ENCODE measurements at regions not wholly inside any gene's neighbourhood (a gene's known extent, or its start where the extent isn't known, plus 50 kb on each side); places are given as distances from the start of the nearest gene placed in this dataset.

DNA sequence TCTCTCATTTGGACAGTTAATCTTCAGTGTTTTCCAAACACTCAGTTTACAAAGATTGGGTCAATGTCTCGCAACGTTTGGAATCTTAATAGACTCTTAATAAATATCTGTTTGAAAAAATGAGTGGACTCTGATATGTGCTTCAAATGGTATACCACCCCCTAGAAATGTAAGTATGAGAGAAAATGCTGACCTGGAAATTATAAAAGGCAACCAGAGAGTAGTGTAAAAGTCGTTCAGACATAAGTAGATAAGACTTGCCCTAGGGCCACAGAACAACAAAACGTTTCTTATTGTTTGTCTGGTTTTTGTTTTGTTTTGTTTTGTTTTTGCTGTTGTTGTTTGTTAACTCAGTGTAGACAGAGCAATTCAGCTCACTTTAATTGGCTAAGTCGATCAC is 97.4 kb upstream of the SPTLC3 start:
- Histone ChIP-seq H3K27ac (no peak overlapping the region), H3K4me3 (no peak overlapping the region), H3K36me3 (no peaks in the 10 kb centered on the region), H3K27me3 (no peaks in the 10 kb centered on the region), H3K4me1 (no peaks in the 10 kb centered on the region), H3K9me3 (no peaks in the 10 kb centered on the region)
- intact Hi-C loops (cut with DNase I), result no loop called here
- no peak for TF ChIP-seq POLR2A (IDR thresholded peaks at IDR 0.05)
- TF ChIP-seq, protein P1, sequence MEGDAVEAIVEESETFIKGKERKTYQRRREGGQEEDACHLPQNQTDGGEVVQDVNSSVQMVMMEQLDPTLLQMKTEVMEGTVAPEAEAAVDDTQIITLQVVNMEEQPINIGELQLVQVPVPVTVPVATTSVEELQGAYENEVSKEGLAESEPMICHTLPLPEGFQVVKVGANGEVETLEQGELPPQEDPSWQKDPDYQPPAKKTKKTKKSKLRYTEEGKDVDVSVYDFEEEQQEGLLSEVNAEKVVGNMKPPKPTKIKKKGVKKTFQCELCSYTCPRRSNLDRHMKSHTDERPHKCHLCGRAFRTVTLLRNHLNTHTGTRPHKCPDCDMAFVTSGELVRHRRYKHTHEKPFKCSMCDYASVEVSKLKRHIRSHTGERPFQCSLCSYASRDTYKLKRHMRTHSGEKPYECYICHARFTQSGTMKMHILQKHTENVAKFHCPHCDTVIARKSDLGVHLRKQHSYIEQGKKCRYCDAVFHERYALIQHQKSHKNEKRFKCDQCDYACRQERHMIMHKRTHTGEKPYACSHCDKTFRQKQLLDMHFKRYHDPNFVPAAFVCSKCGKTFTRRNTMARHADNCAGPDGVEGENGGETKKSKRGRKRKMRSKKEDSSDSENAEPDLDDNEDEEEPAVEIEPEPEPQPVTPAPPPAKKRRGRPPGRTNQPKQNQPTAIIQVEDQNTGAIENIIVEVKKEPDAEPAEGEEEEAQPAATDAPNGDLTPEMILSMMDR (IDR thresholded peaks at IDR 0.05), result no peak
- 48 to 62% methylated on average over 5 of the region's 5 CpGs for WGBS, 2 donors
- DNase-seq, result no peak

DNA sequence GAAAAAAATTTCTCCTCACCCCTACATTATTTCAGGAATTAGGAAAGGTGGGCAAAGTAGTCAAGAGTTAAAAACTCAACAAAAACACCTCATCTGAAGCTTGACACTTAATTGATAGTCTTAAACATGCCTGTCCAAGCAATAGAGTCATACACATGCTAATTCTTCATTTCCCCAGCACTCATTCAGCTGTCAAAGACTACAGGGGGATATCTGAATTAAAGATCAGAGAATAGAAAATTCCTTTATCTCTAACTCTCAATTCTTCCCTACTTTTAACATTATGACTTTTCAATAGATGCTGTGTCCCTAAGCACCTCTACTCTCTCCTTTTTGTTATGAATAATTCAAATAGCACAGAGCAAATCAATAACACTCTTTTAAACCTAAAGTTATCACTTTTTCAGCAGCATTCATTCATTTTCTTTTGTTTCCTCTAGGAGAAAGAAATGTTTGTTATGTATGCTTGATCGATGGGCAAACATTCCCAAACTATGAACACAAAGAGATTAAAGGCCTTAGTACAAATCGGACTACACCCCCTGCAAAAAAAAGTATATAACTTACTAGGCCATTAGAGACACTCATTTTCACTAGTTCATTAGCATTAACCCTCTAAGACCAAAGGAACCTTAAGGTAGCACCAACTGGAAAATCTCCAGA is 94.9 kb upstream of the SPTLC3 start:
- Histone ChIP-seq H3K27me3 (no peaks in the 10 kb centered on the region), H3K4me1 (no peaks in the 10 kb centered on the region), H3K36me3 (no peaks in the 10 kb centered on the region), H3K4me3 (no peak overlapping the region), H3K9me3 (no peaks in the 10 kb centered on the region), H3K27ac (no peak overlapping the region)
- WGBS, 2 donors, result 47 to 55% methylated on average over 2 of the region's 2 CpGs
- DNase-seq, result no peak
- intact Hi-C loops (cut with DNase I), result no loop called here
- TF ChIP-seq POLR2A (IDR thresholded peaks at IDR 0.05), result no peak
- TF ChIP-seq, protein P1 (IDR thresholded peaks at IDR 0.05), result no peak

DNA sequence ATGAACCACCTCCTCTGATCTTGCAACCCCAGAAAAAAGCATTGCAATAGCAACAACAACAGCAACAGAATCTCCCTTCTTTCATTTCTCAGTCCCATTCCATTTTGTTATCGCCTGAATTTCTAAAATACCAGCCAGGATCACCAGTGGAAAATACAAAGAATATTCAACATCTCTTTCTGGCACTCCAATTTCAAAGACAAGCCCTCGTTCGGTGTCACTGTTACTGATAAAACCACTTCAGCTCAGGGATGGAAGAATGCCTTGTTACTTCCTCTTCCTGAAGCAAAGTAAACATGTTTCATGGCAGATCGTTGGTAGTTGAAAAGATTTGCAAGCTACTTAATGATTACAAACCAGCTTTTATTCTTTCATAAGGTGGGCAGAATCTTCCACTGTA is 94.0 kb upstream of the SPTLC3 start:
- intact Hi-C loops (cut with DNase I), result no loop called here
- no peaks in the 10 kb centered on the region for H3K27me3 ChIP-seq
- no peaks in the 10 kb centered on the region for H3K9me3 ChIP-seq
- no peak for DNase-seq
- WGBS, 2 donors, result 36 to 48% methylated on average over 4 of the region's 4 CpGs
- no peak overlapping the region for H3K27ac ChIP-seq
- no peak overlapping the region for H3K4me3 ChIP-seq
- no peaks in the 10 kb centered on the region for H3K4me1 ChIP-seq
- H3K36me3 ChIP-seq, result no peaks in the 10 kb centered on the region
- TF ChIP-seq POLR2A (IDR thresholded peaks at IDR 0.05), result no peak
- TF ChIP-seq, protein P1 (IDR thresholded peaks at IDR 0.05), result no peak

DNA sequence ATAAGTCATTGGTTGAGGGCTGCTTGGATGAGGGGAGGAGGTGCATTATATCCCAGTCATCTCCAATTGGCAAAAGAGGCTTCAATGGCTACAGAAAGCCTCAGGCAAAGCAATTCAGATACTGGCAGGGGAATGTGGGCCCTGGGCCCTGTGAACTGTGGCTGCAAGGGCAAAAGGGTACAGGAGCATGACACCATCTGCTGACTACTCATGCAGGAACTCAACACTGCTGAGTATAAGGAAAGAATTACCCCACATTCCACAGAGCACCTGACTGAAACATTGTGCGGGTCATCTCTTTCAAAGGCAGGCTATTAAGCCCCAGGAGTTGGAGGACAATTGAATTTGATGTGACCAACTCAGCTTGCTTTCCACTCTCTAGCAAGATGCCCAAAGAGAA is 92.1 kb upstream of the SPTLC3 start:
- no peak for DNase-seq

DNA sequence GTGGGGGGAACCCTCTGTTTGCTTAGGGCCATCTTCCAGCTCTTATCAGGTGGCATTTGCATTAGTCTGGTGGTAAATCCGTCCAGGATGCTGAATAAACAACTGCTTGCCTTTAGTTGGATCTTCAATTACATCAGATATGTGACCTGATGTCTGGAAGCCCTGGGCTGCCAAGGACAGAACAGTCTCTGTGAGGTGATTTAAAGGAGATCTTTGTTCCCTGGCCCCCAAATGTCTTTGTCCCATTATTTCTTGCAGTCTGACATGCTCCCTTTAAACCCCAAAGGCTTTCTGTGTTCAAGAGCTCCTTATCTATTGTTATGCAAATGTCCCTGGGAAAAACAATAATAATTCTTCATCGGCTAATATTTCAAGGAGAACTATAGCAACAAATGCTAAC is 84.6 kb upstream of the SPTLC3 start:
- 13 to 21% methylated on average over 2 of the region's 2 CpGs for WGBS, 2 donors
- intact Hi-C loops (cut with DNase I), result no loop called here
- DNase-seq, result no peak

More for the DNA sequence above, 92.1 kb upstream of the SPTLC3 start:
- 64 to 89% methylated on average over 1 of the region's 1 CpG for WGBS, 2 donors
- intact Hi-C loops (cut with DNase I), result no loop called here
- H3K36me3 ChIP-seq, result no peaks in the 10 kb centered on the region
- no peaks in the 10 kb centered on the region for H3K9me3 ChIP-seq
- H3K27me3 ChIP-seq, result no peaks in the 10 kb centered on the region
- H3K27ac ChIP-seq, result no peak overlapping the region
- no peaks in the 10 kb centered on the region for H3K4me1 ChIP-seq
- H3K4me3 ChIP-seq, result no peak overlapping the region
- TF ChIP-seq, protein P1 (IDR thresholded peaks at IDR 0.05), result no peak
- no peak for TF ChIP-seq POLR2A (IDR thresholded peaks at IDR 0.05)

More for the DNA sequence above, 84.6 kb upstream of the SPTLC3 start:
- Histone ChIP-seq H3K4me3 (no peak overlapping the region), H3K36me3 (no peaks in the 10 kb centered on the region), H3K4me1 (peaks cover 0 to 5% (median 0%) of the 10 kb centered on the region in 3 donors), H3K27ac (no peak overlapping the region), H3K9me3 (no peaks in the 10 kb centered on the region), H3K27me3 (no peaks in the 10 kb centered on the region)
- no peak for TF ChIP-seq POLR2A (IDR thresholded peaks at IDR 0.05)
- TF ChIP-seq, protein P1 (IDR thresholded peaks at IDR 0.05), result no peak
